Fibroblast of lung (primary cell): ENCODE measurements at regions not wholly inside any gene's neighbourhood (a gene's known extent, or its start where the extent isn't known, plus 50 kb on each side); places are given as distances from the start of the nearest gene placed in this dataset.

Experiments used
- EZH2 ChIP-seq: IDR thresholded peaks from 2 replicates; pipeline ENCODE4 v1.5.1; 2012; ENCODE audit warnings: low read length, control low read depth, mild to moderate bottlenecking; ENCODE audit errors: missing control alignments
- TF ChIP-seq, protein P1 (sequence below), 2 donors: IDR thresholded peaks in 1 of 2; conservative IDR thresholded peaks in 1 of 2; 1 replicate in 1 of 2; 2 replicates in 1 of 2; pipeline ENCODE4 v1.5.1; 2011 to 2012; ENCODE audit warnings: low read length in 2 of 2, control low read depth in 1 of 2, inconsistent platforms in 1 of 2, low read depth in 1 of 2, mild to moderate bottlenecking in 1 of 2

DNA sequence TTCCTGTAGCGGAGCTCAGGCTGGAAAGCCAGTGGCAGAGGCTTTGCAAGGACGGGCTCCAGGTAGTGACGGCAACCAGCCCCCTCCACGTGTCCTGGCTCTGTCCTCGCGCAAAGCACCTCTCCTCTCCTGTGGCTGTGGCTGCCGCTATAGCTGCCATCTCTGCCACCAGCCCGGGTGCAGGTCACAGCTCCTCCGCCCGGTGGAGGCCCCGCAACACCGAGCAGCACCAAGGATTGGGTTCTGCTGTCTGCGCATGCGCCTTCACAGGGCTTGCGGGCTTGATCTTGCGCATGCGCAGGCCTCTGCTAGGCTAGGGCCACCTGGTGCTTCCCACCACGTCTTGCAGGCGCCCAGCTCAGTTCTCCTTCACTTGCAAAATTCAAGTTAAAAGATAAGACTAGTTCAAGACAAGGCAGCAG is 625.4 kb downstream of the QKI start:
- TF ChIP-seq, protein P1, sequence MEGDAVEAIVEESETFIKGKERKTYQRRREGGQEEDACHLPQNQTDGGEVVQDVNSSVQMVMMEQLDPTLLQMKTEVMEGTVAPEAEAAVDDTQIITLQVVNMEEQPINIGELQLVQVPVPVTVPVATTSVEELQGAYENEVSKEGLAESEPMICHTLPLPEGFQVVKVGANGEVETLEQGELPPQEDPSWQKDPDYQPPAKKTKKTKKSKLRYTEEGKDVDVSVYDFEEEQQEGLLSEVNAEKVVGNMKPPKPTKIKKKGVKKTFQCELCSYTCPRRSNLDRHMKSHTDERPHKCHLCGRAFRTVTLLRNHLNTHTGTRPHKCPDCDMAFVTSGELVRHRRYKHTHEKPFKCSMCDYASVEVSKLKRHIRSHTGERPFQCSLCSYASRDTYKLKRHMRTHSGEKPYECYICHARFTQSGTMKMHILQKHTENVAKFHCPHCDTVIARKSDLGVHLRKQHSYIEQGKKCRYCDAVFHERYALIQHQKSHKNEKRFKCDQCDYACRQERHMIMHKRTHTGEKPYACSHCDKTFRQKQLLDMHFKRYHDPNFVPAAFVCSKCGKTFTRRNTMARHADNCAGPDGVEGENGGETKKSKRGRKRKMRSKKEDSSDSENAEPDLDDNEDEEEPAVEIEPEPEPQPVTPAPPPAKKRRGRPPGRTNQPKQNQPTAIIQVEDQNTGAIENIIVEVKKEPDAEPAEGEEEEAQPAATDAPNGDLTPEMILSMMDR (conservative IDR thresholded peaks at IDR 0.05 in 1 of 2, IDR thresholded peaks at IDR 0.05 in 1 of 2; ENCODE audit: low read depth in 1 of 2, low read length in 2 of 2): no peak
- TF ChIP-seq EZH2: no peak
